ENCODE measurements at regions not wholly inside any gene's neighbourhood (a gene's known extent, or its start where the extent isn't known, plus 50 kb on each side); places are given as distances from the start of the nearest gene placed in this dataset.
"Not testable (repeated sequence)": the region's sequence is repeated elsewhere in the genome, so short reads cannot be mapped to it uniquely, and the experiment has no call there.

GRCh38 chr2:200124665-200125368, 169.4 kb downstream of the MAIP1 start:
- not testable (repeated sequence) for TF ChIP-seq CTCF (conservative IDR thresholded peaks at IDR 0.05; ENCODE audit: low read depth, low read length); EZH2 (IDR thresholded peaks at IDR 0.05; ENCODE audit: borderline replicate concordance, low read depth, low read length, poor library complexity, severe bottlenecking)

Measured in A673 (cell line).